AG09319 (cell line): ENCODE measurements at regions not wholly inside any gene's neighbourhood (a gene's known extent, or its start where the extent isn't known, plus 50 kb on each side); places are given as distances from the start of the nearest gene placed in this dataset.

ENCODE experiments used
- DNase-seq: peaks from one replicate; pipeline ENCODE4 v3.0.0-alpha.2; 2010; ENCODE audit warnings: low read depth; ENCODE audit errors: extremely low read depth
- CTCF ChIP-seq: IDR thresholded peaks from 2 replicates; pipeline ENCODE4 v1.5.1; 2011; ENCODE audit warnings: low read depth, mild to moderate bottlenecking, inconsistent platforms, low read length, moderate library complexity

- no peak for TF ChIP-seq CTCF
- no peak for DNase-seq
Observed at GRCh38 chr20:52340036-52340634, 148.6 kb upstream of the ZFP64 start.

GRCh38 chr20:52332649-52333250, 141.2 kb upstream of the ZFP64 start:
- DNase-seq, result no peak
- no peak for TF ChIP-seq CTCF

GRCh38 chr20:52332230-52332629, 140.7 kb upstream of the ZFP64 start:
- no peak for DNase-seq
- TF ChIP-seq CTCF, result no peak

GRCh38 chr20:52331655-52332054, 140.1 kb upstream of the ZFP64 start:
- TF ChIP-seq CTCF, result no peak
- no peak for DNase-seq

GRCh38 chr20:52321396-52321795, 129.8 kb upstream of the ZFP64 start:
- DNase-seq, result no peak

GRCh38 chr20:52318651-52319050, 127.1 kb upstream of the ZFP64 start:
- DNase-seq, result no peak

More at GRCh38 chr20:52321396-52321795, 129.8 kb upstream of the ZFP64 start:
- no peak for TF ChIP-seq CTCF

More at GRCh38 chr20:52318651-52319050, 127.1 kb upstream of the ZFP64 start:
- TF ChIP-seq CTCF, result no peak
